K562 (cell line): ENCODE measurements at regions not wholly inside any gene's neighbourhood (a gene's known extent, or its start where the extent isn't known, plus 50 kb on each side); places are given as distances from the start of the nearest gene placed in this dataset.

Experiments used
- CREB1 ChIP-seq, 2 experiments: sonication (generic) in 1 of 2; formaldehyde crosslinking in 1 of 2; IDR thresholded peaks; 2 replicates each; pipeline versions ENCODE4 v1.6.1 to v1.8.0; 2012 to 2022; ENCODE audit warnings: inconsistent platforms in 1 of 2, mild to moderate bottlenecking in 1 of 2, missing genetic modification reagents in 1 of 2, moderate library complexity in 1 of 2
- MAFG ChIP-seq: fragments of 450-650 bp; conservative IDR thresholded peaks from 2 replicates; pipeline ENCODE4 v1.6.1; 2016; ENCODE audit warnings: missing genetic modification characterization, missing compliant biosample characterization
- POLR2AphosphoS2 ChIP-seq: IDR thresholded peaks from 2 replicates; pipeline ENCODE4 v1.6.1; 2012; ENCODE audit warnings: low read length, improper control_type of control experiment
- SIN3A ChIP-seq, 2 experiments: fragments of 150-350 bp in 1 of 2; IDR thresholded peaks; 2 replicates each; pipeline ENCODE4 v1.6.1; 2011 to 2016; ENCODE audit warnings: borderline replicate concordance in 2 of 2, low read depth in 2 of 2, low read length in 2 of 2, mild to moderate bottlenecking in 2 of 2, moderate library complexity in 2 of 2; ENCODE audit not compliant: control insufficient read depth in 1 of 2
- STAG1 ChIP-seq: sonication (generic); formaldehyde crosslinking; IDR thresholded peaks from 2 replicates; pipeline ENCODE4 v1.5.0; 2020; ENCODE audit warnings: missing genetic modification reagents, borderline replicate concordance
- ZNF354B ChIP-seq: fragments of 250-450 bp; sonication (Bioruptor Pico); IDR thresholded peaks from 2 replicates; pipeline ENCODE4 v1.4.0; 2020
- TF ChIP-seq, protein P1 (sequence below), 3 experiments: fragments of 200-800 bp in 1 of 3; sonication (Bioruptor generic) in 1 of 3; sonication (generic) in 1 of 3; formaldehyde crosslinking in 1 of 3; IDR thresholded peaks; 2 replicates each; pipeline versions ENCODE4 v1.6.1 to v1.8.0; 2016 to 2022; ENCODE audit warnings: mild to moderate bottlenecking in 2 of 3, missing compliant biosample characterization in 2 of 3, missing genetic modification characterization in 2 of 3, missing genetic modification reagents in 1 of 3
- TF ChIP-seq, protein P2 (sequence below), 3 experiments: IDR thresholded peaks in 2 of 3; conservative IDR thresholded peaks in 1 of 3; 2 replicates each; pipeline ENCODE4 v1.5.1; 2011 to 2012; ENCODE audit warnings: low read length in 3 of 3, mild to moderate bottlenecking in 3 of 3, control low read depth in 2 of 3, improper control_type of control experiment in 1 of 3, inconsistent platforms in 1 of 3, low read depth in 1 of 3, mixed read lengths in 1 of 3, moderate library complexity in 1 of 3; ENCODE audit not compliant: insufficient read depth in 2 of 3

DNA sequence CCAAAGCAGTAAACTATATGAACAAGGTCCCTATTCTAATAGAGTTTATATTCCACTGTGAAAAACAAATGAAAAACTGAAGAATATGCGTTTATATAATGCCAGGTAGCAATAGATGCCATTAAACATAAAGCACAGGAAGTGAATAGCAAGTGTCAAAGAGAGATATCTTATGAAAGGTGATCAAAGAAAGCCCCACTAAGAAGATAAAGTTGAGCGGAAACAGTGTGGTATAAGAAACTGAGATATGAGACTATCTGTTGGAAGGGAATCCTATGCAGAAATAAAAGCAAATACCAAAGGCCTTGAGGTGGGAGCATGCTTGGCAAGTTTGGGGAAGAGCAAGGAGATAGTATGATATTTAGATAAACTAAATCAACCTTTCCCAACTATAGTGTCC is 123.1 kb upstream of the FAR2 start:
- TF ChIP-seq, protein P1, sequence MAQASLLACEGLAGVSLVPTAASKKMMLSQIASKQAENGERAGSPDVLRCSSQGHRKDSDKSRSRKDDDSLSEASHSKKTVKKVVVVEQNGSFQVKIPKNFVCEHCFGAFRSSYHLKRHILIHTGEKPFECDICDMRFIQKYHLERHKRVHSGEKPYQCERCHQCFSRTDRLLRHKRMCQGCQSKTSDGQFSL (CRISPR knock-in tag; IDR thresholded peaks at IDR 0.05) = no peak
- TF ChIP-seq, protein P1 (tag; IDR thresholded peaks at IDR 0.05) = no peak
- TF ChIP-seq SIN3A (IDR thresholded peaks at IDR 0.05; ENCODE audit: borderline replicate concordance in 2 of 2, control insufficient read depth in 1 of 2, low read depth in 2 of 2, low read length in 2 of 2) = no peak
- TF ChIP-seq, protein P2, sequence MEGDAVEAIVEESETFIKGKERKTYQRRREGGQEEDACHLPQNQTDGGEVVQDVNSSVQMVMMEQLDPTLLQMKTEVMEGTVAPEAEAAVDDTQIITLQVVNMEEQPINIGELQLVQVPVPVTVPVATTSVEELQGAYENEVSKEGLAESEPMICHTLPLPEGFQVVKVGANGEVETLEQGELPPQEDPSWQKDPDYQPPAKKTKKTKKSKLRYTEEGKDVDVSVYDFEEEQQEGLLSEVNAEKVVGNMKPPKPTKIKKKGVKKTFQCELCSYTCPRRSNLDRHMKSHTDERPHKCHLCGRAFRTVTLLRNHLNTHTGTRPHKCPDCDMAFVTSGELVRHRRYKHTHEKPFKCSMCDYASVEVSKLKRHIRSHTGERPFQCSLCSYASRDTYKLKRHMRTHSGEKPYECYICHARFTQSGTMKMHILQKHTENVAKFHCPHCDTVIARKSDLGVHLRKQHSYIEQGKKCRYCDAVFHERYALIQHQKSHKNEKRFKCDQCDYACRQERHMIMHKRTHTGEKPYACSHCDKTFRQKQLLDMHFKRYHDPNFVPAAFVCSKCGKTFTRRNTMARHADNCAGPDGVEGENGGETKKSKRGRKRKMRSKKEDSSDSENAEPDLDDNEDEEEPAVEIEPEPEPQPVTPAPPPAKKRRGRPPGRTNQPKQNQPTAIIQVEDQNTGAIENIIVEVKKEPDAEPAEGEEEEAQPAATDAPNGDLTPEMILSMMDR (IDR thresholded peaks at IDR 0.05 in 2 of 3, conservative IDR thresholded peaks at IDR 0.05 in 1 of 3; ENCODE audit: insufficient read depth in 2 of 3, low read depth in 1 of 3, low read length in 3 of 3) = no peak
- TF ChIP-seq STAG1 (CRISPR knock-in tag) = no peak
- no peak for TF ChIP-seq CREB1 (IDR thresholded peaks at IDR 0.05)
- no peak for TF ChIP-seq CREB1 (CRISPR knock-in tag; IDR thresholded peaks at IDR 0.05)
- no peak for TF ChIP-seq MAFG (tag)
- no peak for TF ChIP-seq POLR2AphosphoS2
- TF ChIP-seq ZNF354B (CRISPR knock-in tag) = no peak
